ENCODE measurements at regions not wholly inside any gene's neighbourhood (a gene's known extent, or its start where the extent isn't known, plus 50 kb on each side); places are given as distances from the start of the nearest gene placed in this dataset.

DNA sequence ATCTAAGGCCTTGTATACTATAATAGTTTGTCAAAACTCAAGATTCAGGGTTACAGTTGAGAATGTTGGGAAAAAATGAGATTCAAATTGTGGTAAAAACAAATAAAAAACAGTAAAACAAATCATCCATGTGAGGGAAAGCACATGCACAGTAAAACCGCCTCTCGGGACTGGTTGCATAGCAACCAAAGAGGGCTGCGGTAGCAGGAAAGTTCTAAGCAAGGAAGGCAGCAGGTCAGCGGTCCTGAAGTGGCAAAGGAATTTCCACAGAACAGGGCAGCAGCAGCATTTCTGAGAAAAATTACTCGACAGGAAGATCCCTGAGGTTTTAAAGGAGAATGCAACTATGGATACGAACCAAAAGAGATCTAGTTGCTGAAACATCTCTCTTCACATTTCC is 93.7 kb downstream of the DYNAP start:
- no peak for TF ChIP-seq EZH2phosphoT487 (IDR thresholded peaks at IDR 0.05; ENCODE audit: borderline replicate concordance, low read length)
- TF ChIP-seq, protein P1, sequence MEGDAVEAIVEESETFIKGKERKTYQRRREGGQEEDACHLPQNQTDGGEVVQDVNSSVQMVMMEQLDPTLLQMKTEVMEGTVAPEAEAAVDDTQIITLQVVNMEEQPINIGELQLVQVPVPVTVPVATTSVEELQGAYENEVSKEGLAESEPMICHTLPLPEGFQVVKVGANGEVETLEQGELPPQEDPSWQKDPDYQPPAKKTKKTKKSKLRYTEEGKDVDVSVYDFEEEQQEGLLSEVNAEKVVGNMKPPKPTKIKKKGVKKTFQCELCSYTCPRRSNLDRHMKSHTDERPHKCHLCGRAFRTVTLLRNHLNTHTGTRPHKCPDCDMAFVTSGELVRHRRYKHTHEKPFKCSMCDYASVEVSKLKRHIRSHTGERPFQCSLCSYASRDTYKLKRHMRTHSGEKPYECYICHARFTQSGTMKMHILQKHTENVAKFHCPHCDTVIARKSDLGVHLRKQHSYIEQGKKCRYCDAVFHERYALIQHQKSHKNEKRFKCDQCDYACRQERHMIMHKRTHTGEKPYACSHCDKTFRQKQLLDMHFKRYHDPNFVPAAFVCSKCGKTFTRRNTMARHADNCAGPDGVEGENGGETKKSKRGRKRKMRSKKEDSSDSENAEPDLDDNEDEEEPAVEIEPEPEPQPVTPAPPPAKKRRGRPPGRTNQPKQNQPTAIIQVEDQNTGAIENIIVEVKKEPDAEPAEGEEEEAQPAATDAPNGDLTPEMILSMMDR (IDR thresholded peaks at IDR 0.05; ENCODE audit: low read depth, low read length, poor library complexity, severe bottlenecking), result no peak
